Heart right ventricle (tissue), 16 donors: ENCODE measurements at regions not wholly inside any gene's neighbourhood (a gene's known extent, or its start where the extent isn't known, plus 50 kb on each side); places are given as distances from the start of the nearest gene placed in this dataset.

Experiments
- ATAC-seq, 8 donors: fragments of 200-7000 bp; cut with Tn5 transposase; one replicate each; pipeline ENCODE4 v1.9.1; 2020; ENCODE audit warnings: mild to moderate bottlenecking in 8 of 8, moderate library complexity in 8 of 8, moderate number of reproducible peaks in 1 of 8
- DNase-seq, 2 donors: peaks; one replicate each; pipeline ENCODE4 v3.0.0-alpha.2; 2020
- H3K27ac ChIP-seq, 10 donors: fragments of 200-600 bp; sonication (generic) in 2 of 10; one replicate each; pipeline versions ENCODE4 v1.5.0 to v1.8.0; 2020 to 2022; ENCODE audit warnings: mild to moderate bottlenecking in 3 of 10
- H3K27me3 ChIP-seq, 7 donors: fragments of 200-600 bp; one replicate each; pipeline ENCODE4 v1.8.0; 2021 to 2022; ENCODE audit warnings: mild to moderate bottlenecking in 2 of 7
- H3K36me3 ChIP-seq, 9 donors: fragments of 200-600 bp; sonication (generic) in 1 of 9; one replicate each; pipeline versions ENCODE4 v1.5.0 to v1.8.0; 2020 to 2022; ENCODE audit warnings: mild to moderate bottlenecking in 2 of 9
- H3K4me1 ChIP-seq, 9 donors: fragments of 200-600 bp; sonication (generic) in 1 of 9; one replicate each; pipeline versions ENCODE4 v1.5.0 to v1.8.0; 2020 to 2022; ENCODE audit warnings: mild to moderate bottlenecking in 4 of 9
- H3K4me3 ChIP-seq, 10 donors: fragments of 200-600 bp; sonication (generic) in 2 of 10; one replicate each; pipeline versions ENCODE4 v1.5.0 to v1.8.0; 2020 to 2022; ENCODE audit warnings: mild to moderate bottlenecking in 7 of 10, moderate library complexity in 2 of 10
- H3K9me3 ChIP-seq, 11 donors: fragments of 200-600 bp in 10 of 11; sonication (generic) in 2 of 11; one replicate each; pipeline versions ENCODE4 v1.5.0 to v1.8.0; 2013 to 2022; ENCODE audit warnings: mild to moderate bottlenecking in 2 of 11, control low read depth in 1 of 11, moderate library complexity in 1 of 11
- WGBS, 2 donors: extraction: QIAGEN DNeasy Blood & Tissue Kit; methylation state at CpG; one replicate each; pipeline ENCODE4 v1.1.7; 2013; ENCODE audit warnings: inconsistent platforms in 1 of 2; 5-methylcytosine and 5-hydroxymethylcytosine counted together
- intact Hi-C, 10 donors: fragments of 100-400 bp; cut with DNase I; formaldehyde crosslinking; loops; one replicate each; pipeline versions ENCODE4 v1.11.1 to v1.14.2; 2022
- TF ChIP-seq, protein P1 (sequence below), 9 donors: fragments of 200-600 bp; sonication (generic) in 2 of 9; IDR thresholded peaks; one replicate each; pipeline versions ENCODE4 v1.5.0 to v1.8.0; 2021 to 2022; ENCODE audit warnings: antibody characterized with exemption in 9 of 9, mild to moderate bottlenecking in 5 of 9, moderate library complexity in 1 of 9
- donor health status: Arrhythmogenic right ventricular cardiomyopathy.
- donor health status: ischemic (EF 13 %, LVEDD 7.1; RV severe dilation, severe dysfunction).
- donor health status: healthy with polysubstance abuse.
- donor health status: DM: no; HTN: yes; CAD: no.
- donor health status: DM: no; HTN: no; CAD: no.
- donor health status: ischemic (EF 25% LVEDD 6.9; RV normal size, moderate dysfunction).
- donor health status: ischemic (EF 25% LVEDD 5.7; RV mildly dilated, moderate dysfunction).
- donor health status: healthy.
- donor health status: DM: yes; HTN: yes; CAD: no.
- donor health status: Ischemic cardiomyopathy.
- donor health status: ischemic (EF 35%, LVEDD 5.7; RV mildly dilated, moderate dysfunction).
- donor health status: nonischemic (EF 11% LVEDD 7.7; RV severe dilation, severe dysfunction).
- donor health status: DM: yes; HTN: yes; CAD: no.
- donor health status: PGD.
- donor health status: ischemic (EF 29% LVEDD 5.4; RV normal size, mild dysfunction).
- donor health status: nonischemic (EF 23%, LVEDD 6.1; RV moderate dilation, normal function).

DNA sequence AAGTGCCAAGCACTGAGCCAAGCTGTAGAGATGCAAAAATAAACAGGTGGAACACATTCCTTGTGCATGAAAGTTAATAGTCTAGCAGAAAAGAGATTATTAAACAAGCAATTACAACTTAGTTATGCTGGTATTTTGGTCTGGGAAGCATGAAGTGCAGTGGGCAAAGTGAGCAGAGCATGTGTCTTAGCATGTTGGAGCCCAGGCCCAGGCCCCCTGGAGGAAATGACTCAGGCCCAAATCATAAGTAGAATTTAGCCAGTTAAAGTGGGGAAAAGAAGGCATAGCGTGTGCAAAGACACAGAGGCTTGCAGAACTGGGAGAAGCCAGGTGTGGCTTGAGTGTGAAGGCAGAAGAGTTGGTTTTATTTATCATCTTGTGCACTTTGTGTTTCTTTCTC lies 163.8 kb upstream of the ATP11B start:
- Histone ChIP-seq H3K4me3 (no peak overlapping the region), H3K27me3 (peaks cover 0 to 8% (median 0%) of the 10 kb centered on the region in 7 donors), H3K27ac (no peak overlapping the region), H3K9me3 (peaks cover 0 to 5% (median 0%) of the 10 kb centered on the region in 11 donors), H3K36me3 (no peaks in the 10 kb centered on the region), H3K4me1 (no peaks in the 10 kb centered on the region)
- TF ChIP-seq, protein P1, sequence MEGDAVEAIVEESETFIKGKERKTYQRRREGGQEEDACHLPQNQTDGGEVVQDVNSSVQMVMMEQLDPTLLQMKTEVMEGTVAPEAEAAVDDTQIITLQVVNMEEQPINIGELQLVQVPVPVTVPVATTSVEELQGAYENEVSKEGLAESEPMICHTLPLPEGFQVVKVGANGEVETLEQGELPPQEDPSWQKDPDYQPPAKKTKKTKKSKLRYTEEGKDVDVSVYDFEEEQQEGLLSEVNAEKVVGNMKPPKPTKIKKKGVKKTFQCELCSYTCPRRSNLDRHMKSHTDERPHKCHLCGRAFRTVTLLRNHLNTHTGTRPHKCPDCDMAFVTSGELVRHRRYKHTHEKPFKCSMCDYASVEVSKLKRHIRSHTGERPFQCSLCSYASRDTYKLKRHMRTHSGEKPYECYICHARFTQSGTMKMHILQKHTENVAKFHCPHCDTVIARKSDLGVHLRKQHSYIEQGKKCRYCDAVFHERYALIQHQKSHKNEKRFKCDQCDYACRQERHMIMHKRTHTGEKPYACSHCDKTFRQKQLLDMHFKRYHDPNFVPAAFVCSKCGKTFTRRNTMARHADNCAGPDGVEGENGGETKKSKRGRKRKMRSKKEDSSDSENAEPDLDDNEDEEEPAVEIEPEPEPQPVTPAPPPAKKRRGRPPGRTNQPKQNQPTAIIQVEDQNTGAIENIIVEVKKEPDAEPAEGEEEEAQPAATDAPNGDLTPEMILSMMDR (IDR thresholded peaks at IDR 0.05), result no peak
- DNase-seq (no peak), ATAC-seq (no peak)
- 34 to 81% methylated on average over 1 of the region's 1 CpG for WGBS, 2 donors
- intact Hi-C loops, result no loop called here

DNA sequence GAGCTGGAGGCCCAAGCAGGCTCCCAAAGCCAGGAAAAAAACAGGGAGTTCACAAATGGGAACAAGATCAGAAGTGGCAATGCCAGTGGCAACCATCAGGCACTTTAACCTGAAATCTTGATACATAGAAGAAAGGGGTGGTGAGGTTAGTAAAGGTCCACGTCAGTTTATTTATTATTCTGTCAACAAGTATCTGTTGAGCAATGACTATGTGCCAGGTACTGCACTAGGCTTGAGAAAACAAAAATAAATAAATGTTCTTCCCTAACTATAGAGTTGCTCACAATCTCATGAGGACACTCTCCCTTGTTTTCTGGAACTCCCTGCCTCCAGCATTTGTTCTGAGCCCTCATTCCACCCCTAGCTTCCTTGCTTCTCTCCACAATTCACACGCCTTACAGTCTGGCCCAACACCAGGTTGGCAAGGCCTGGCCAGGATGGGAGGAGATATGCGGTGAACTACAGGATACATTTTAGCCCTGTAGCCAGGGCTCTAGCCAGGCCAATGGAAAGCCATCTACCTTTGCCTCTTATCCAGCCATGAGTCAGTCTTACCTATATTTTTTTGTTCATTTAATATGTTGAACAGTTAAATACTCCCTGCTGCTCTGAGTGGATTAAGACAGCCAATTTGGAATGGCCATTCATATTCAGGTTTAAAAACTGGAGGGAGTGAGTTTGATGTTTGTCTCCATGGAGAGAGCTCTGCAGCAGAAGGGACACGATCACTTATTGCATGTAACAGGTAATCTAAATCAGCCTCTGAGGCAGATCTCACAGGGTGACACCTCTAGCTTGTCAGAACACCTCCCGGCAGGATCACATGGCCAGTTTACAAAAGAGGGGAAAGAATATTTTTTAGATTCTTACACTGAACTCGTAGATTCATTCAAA lies 161.9 kb upstream of the ATP11B start:
- Histone ChIP-seq H3K9me3 (no peaks in the 10 kb centered on the region), H3K36me3 (no peaks in the 10 kb centered on the region), H3K4me3 (no peak overlapping the region), H3K27me3 (peaks cover 0 to 8% (median 0%) of the 10 kb centered on the region in 7 donors), H3K27ac (no peak overlapping the region), H3K4me1 (no peaks in the 10 kb centered on the region)
- ATAC-seq (no peak), DNase-seq (no peak)
- intact Hi-C loops, result no loop called here
- WGBS, 2 donors, result 76 to 77% methylated on average over 6 of the region's 6 CpGs
- TF ChIP-seq, protein P1 (IDR thresholded peaks at IDR 0.05), result no peak

DNA sequence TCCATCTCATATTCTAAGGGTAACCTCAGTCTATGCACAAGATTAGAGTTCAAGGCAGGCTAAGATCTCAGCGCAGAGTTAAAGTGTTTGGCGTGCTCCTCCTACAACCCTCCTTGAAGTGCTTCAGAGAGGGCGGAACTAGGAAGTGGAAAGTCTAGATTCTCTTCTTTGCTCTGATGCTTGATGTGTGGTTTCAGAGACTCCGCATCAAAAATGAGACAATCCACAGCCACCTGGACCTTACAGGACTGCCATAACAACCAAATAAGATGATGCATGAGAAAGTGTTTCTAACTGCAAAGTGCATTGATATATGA lies 161.3 kb upstream of the ATP11B start:
- H3K4me3 ChIP-seq, result no peak overlapping the region
- no peak overlapping the region for H3K27ac ChIP-seq
- ATAC-seq (no peak), DNase-seq (no peak)
- no peaks in the 10 kb centered on the region for H3K36me3 ChIP-seq
- intact Hi-C loops, result no loop called here
- peaks cover 0 to 8% (median 0%) of the 10 kb centered on the region in 7 donors for H3K27me3 ChIP-seq
- no peaks in the 10 kb centered on the region for H3K4me1 ChIP-seq
- H3K9me3 ChIP-seq, result no peaks in the 10 kb centered on the region
- TF ChIP-seq, protein P1 (IDR thresholded peaks at IDR 0.05), result no peak
- WGBS, 2 donors, result 92 to 98% methylated on average over 4 of the region's 4 CpGs

DNA sequence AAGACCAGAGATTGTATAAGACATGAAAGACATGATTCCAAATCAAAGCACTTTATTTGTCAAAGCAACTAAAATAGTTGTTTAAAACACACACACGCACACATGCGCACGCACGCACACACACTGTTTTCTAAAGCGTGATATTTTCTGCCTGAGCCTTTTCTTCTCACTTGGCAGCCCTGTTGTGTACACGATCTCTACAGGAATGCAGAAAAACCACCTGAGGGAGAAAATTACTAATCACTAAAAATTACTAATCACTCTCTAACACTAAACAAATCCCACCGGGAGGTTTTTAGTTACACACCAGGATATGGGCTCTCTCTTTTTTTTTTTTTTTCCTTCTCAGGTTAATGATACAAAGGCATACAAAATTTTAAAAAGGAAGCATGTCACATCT lies 160.1 kb upstream of the ATP11B start:
- intact Hi-C loops, result no loop called here
- H3K4me3 ChIP-seq, result no peak overlapping the region
- H3K4me1 ChIP-seq, result no peaks in the 10 kb centered on the region
- no peak overlapping the region for H3K27ac ChIP-seq
- no peaks in the 10 kb centered on the region for H3K9me3 ChIP-seq
- peaks cover 0 to 8% (median 0%) of the 10 kb centered on the region in 7 donors for H3K27me3 ChIP-seq
- DNase-seq (no peak), ATAC-seq (no peak)
- 89 to 91% methylated on average over 7 of the region's 7 CpGs for WGBS, 2 donors
- H3K36me3 ChIP-seq, result no peaks in the 10 kb centered on the region
- TF ChIP-seq, protein P1 (IDR thresholded peaks at IDR 0.05), result no peak
